ENCODE measurements at regions not wholly inside any gene's neighbourhood (a gene's known extent, or its start where the extent isn't known, plus 50 kb on each side); places are given as distances from the start of the nearest gene placed in this dataset.
A peak's percentile ranks its signal among the peaks of the same experiment; 100 is the strongest.

- DNase-seq (ENCODE audit: low spot score) = no peak
Observed at GRCh38 chr14:49527221-49527620, 59.0 kb downstream of the RPS29 start.

GRCh38 chr14:49526101-49526500, 60.1 kb downstream of the RPS29 start:
- DNase-seq (ENCODE audit: low spot score) = no peak

DNA sequence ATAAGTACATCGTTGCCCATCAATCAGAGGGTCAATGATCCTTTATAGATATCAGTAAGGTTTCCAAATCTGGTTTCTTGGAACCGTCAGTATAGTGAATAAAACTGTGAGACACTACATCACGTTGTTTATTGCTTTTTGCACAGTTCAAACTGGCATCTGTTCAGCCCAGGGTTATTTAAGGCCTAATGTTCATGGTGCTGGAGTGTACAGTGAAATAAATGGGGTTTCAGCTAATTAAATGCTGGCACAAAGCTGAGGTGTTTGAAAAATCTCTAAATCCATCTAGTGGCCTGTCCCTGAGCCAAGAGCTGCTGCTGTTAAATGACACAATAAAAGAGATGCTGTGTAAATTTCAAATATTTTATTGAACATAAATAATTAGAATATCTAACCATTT, 69.9 kb downstream of the RPS29 start:
- DNase-seq (ENCODE audit: low spot score) = no peak

- DNase-seq (ENCODE audit: low spot score) = no peak
Observed at GRCh38 chr14:49512571-49512970, 73.6 kb downstream of the RPS29 start.

DNA sequence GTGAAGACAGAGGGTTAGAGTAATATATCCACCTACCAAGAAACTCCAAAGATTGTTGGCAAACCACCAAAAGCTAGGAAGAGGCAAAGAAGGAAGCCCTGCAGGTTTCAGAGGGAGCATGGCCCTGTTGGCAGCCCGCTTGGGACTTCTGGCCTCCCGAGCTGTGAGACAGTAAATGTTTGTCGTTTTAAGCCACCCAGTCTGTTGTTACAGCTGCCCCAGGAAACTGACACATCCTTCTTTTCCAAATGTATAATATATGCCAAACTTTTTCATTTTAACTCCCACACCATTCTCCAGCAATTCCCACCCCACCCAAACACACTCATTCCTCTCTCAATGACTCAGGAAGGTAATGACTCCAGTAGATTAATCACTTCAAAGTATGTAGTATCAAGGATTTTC, 74.0 kb downstream of the RPS29 start:
- no peak for DNase-seq (ENCODE audit: low spot score)

GRCh38 chr14:49508124-49508523, 78.1 kb downstream of the RPS29 start:
- no peak for DNase-seq (ENCODE audit: low spot score)

DNA sequence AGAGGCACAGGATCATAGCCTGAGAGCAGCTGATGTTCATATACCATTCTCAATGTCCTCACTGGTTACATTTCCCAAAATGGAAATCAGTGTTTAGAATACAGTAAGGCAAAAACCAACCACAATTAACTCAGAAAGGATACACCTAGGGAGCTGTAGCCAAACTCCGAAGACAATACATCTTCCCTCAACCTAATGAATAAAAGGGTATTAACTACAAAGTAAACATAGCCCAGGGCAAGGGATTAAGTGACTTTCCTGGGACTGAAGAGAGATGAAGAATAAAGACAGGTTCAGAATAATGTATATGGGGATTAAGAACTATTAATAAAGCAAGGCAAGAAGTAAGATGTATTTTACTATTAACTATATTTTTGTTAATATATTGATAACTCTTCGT, 79.5 kb downstream of the RPS29 start:
- no peak for DNase-seq (ENCODE audit: low spot score)

DNA sequence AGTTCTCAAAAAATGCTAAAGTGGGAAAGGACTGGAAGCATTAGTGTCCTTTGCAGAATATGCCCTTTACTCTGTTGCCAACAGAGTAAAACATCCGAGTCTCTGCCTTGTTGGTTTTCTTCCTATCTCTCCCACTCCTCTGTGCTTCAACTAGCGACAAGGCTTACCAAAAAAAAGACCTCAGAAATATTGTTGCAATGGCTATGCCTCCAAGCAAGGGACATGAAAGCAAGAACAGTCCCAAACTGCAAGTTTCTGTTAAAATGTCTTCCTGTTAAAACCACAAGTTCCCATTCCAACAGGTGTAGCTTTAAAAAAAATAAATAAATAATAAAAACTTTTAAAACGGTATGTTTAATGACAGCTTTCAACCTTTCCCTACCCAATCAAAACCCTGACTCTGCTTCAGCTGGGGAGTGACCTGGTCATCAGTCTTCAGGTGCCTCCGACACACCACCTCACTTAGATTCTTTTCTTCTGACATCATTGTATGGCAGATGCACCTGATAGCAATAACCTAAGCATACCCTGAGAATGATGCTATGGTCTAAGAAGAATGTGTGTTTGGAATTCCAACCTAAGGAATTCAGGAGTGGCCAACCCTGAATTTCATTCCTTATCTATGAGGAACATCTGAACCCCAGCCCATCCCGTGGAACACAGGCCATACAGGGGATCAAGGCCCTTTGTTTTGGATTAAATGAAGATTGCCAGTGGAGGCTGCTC, 81.0 kb downstream of the RPS29 start:
- no peak for DNase-seq (ENCODE audit: low spot score)

DNA sequence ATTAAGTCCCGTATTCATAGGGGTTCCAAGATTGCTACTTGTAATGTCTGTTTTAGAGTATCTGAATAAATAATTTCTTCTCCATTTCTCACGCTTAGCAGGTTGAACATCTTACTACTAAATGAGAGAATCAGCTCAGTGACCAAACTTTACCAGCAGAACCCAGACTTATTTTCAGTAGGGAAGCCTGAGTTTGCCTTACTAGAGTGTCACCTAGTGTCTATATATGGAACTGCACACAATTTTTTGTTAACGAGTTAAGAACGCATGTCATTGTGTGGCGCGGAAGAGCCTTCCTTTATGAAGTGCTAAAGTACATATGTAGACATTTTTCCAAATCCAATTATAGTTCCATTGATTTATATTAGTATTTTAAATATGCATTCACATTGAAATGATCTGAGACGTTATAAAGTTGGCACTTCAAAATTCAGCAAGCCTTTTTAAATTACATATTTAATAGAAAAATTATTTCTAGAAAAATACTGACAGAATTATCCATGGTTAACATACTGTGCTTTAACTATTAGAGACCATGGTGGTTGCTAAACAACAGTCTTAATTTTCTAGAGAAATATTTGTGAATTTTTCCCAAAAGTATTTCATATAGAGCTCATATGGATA, 88.3 kb downstream of the RPS29 start:
- DNase-seq (ENCODE audit: low spot score) = peak; percentile 65

DNA sequence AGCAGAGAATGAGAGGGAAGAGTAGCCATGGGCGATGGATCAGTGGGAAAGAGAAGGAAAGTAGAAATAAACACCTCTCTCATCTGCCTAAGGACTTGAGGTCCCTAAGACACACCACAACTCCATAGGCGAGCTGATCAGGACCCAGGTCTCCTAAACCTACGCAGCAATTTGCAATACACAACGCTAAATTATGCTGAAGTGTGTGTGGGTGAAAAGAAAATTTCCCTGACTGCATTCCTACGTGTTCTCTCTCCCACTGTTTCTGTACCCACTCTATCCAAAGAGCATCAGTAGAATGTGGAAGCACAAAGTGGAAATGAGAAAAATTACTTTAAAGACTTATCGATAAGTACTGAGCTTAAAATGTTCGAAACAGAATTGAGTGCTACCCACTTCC, 88.9 kb downstream of the RPS29 start:
- DNase-seq (ENCODE audit: low spot score) = no peak

DNA sequence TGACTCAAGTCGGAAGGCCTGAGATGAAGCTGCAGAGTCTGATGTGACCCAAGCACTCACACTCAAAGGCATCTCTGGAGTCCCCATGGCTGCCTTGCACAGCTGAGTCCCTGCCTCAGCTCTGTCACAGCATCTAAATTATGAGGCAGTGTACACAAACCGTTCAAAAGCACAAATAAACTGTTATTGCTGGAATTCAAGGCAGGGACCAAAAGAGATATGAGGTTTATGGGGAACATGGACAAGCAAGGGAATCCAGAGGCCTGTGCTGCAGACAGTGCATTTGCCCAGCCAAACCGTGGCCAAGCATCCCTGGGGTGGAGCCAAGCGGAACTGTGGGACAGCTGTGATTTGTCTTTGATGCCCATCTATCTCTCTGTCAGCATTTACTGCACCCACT, 91.3 kb downstream of the RPS29 start:
- no peak for DNase-seq (ENCODE audit: low spot score)

GRCh38 chr14:49493557-49493956, 92.6 kb downstream of the RPS29 start:
- no peak for DNase-seq (ENCODE audit: low spot score)

DNA sequence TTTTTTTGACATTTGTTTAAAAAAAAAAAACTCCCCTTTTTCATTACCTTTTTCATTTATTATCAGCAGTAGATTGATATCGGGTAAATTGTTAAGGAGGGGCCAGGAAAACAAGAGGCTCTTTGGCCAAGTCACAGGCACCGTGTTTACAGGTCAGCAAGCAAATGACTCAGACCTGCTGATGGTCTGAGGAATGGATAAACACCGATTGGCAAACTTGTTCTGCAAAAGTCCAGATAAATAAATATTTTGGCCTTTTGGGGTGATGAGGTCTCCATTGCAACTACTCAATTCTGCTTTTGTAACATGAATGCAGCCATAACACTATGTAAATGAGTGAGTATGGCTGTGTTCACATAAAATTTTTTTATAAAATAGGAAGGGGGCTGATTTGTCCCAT, 94.0 kb downstream of the RPS29 start:
- no peak for DNase-seq (ENCODE audit: low spot score)

DNA sequence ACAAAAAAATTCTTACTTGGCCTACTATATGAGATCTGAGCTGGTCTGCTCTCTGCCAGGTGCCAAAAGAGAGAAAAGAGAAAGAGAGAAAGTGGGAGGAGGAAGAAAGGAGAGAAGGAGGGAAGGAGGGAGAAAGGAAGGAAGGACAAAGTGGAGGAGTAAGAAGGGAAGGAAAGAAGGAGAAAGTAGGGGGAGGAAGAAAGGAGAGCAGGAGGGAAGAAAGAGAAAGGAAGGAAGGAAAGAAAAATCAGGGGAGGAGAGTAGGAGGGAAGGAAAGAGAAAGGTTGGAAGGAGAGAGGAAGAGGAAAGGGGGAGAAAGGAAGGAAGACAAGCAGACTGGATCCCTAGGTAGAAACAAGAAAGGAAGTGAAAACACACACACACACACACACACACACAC, 96.8 kb downstream of the RPS29 start:
- no peak for DNase-seq (ENCODE audit: low spot score)

DNA sequence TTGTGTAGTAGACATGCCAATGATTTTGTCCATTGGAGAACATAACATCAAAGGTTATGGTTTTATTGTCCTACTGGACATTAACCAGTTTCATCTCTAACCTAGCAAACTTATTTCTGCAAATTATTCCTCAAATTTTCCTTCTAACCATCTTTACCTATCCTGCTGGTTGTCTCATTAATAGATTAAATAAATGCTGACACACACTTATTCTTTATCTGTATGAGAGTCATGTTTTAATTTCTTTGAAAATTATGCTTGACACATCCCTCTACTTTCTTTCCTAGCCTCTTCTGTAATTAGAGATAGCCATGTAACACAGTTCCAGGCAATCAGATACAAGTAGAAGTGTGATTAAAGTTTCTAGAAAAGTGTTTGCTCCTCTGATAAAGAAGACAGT, 98.9 kb downstream of the RPS29 start:
- no peak for DNase-seq (ENCODE audit: low spot score)

DNA sequence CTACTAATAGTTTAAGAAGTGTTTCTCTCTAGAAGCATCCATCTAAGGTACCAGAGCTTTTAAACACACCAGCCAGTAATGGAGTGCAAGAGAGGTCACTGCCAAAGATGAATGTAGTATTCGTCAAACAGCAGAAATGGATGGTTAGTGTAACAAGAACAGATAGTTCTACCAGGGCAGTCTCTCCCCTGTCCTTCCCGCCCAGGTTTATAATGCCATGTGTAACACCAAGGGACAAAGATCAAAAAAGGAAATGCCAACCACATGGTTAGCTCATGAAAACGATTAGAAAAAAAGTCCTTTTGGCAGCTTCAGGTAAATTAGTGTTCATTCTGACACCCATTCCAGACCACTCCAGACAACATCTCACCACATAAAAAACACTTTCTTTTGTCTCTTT, 100.9 kb downstream of the RPS29 start:
- DNase-seq (ENCODE audit: low spot score) = no peak

GRCh38 chr14:49484180-49484579, 102.0 kb downstream of the RPS29 start:
- no peak for DNase-seq (ENCODE audit: low spot score)

GRCh38 chr14:49483268-49483667, 102.9 kb downstream of the RPS29 start:
- DNase-seq (ENCODE audit: low spot score) = no peak

DNA sequence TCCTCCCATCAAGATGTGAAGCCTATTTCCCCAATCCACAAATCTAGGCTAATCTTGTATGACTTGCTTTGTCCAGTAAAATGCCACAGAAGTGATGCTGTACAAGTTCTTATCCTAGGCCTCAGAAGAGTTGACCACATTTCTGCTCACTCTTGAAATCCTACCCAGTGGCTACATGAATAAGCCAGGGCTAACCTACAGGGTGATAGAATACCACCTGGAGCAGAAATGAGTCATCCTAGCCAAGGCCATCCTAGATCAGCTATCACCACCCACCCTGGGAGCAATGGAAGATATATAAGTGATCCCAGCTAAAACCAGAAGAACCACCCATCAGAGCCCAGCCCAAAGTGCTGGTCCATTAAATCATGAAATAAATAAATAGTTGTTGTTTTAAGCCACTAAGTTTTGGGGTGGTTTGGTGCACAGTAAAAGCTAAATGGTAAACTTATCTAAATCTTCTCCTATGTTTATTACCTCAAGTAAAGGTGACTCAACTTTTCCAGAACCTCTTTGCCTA, 105.1 kb downstream of the RPS29 start:
- DNase-seq (ENCODE audit: low spot score) = no peak

- DNase-seq (ENCODE audit: low spot score) = no peak
Observed at GRCh38 chr14:49480053-49480760, 106.0 kb downstream of the RPS29 start.

- DNase-seq (ENCODE audit: low spot score) = no peak
Observed at GRCh38 chr14:49479432-49479831, 106.7 kb downstream of the RPS29 start.

DNA sequence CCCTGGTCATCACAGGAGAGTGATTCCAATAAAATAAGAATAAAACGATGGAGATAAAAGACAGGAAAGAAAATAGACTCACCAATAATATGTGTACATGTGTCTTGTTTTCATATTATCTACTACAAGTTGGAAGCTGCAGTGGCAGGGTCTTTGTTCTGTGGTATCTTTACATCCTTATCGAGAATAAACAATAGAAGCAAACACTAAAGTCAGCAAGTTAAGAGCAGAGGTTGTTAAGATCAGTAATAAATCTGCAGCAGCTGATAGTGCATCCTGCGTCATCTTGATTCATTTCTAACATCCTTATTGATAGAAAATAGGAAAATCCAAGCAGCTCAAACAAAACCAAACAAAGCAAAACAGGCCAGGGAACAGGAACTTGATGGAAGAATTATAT, 107.4 kb downstream of the RPS29 start:
- DNase-seq (ENCODE audit: low spot score) = no peak

GRCh38 chr14:49467091-49467490, 119.1 kb downstream of the RPS29 start:
- DNase-seq (ENCODE audit: low spot score) = no peak
